Stimulated activated effector memory CD8-positive, alpha-beta T cell treated with anti-CD3 and anti-CD28 coated beads, Interleukin-12 subunit alpha, Interleukin-12 subunit beta, amount 100 ng/mL, for 72 hours (primary cell): ENCODE measurements at regions not wholly inside any gene's neighbourhood (a gene's known extent, or its start where the extent isn't known, plus 50 kb on each side); places are given as distances from the start of the nearest gene placed in this dataset.

ENCODE experiments used
- ATAC-seq: fragments of 150-1000 bp; cut with Tn5 transposase; 2 replicates; pipeline ENCODE4 v1.10.0; 2021
- DNase-seq, 2 donors: peaks; one replicate each; pipeline ENCODE4 v3.0.0; 2021 to 2022; ENCODE audit warnings: low spot score in 2 of 2
- H3K27ac Mint-ChIP-seq: one replicate; pipeline ENCODE4 v1.8.0; 2022; ENCODE audit warnings: mild to moderate bottlenecking, mixed read lengths
- H3K36me3 Mint-ChIP-seq: one replicate; pipeline ENCODE4 v1.8.0; 2022; ENCODE audit warnings: mild to moderate bottlenecking, mixed read lengths
- H3K4me1 Mint-ChIP-seq: one replicate; pipeline ENCODE4 v1.8.0; 2022; ENCODE audit warnings: mixed read lengths
- H3K4me3 Mint-ChIP-seq: one replicate; pipeline ENCODE4 v1.8.0; 2022; ENCODE audit warnings: mild to moderate bottlenecking, mixed read lengths
- H3K9me3 Mint-ChIP-seq: one replicate; pipeline ENCODE4 v1.8.0; 2022; ENCODE audit warnings: mixed read lengths

- Mint-ChIP-seq H3K9me3 (peaks cover 6% of the 10 kb centered on the region), H3K4me3 (no peak overlapping the region), H3K4me1 (no peaks in the 10 kb centered on the region), H3K27ac (no peak overlapping the region), H3K36me3 (no peaks in the 10 kb centered on the region)
- peak; percentile 81 for ATAC-seq
- no peak for DNase-seq
These were observed 692.9 kb downstream of the ZPLD1 start for GRCh38 chr3:103127737-103128136.

GRCh38 chr3:103134023-103134724, 699.4 kb downstream of the ZPLD1 start:
- no peaks in the 10 kb centered on the region for H3K4me1 Mint-ChIP-seq
- DNase-seq, result no peak
- no peak overlapping the region for H3K4me3 Mint-ChIP-seq
- no peak for ATAC-seq
- H3K36me3 Mint-ChIP-seq, result no peaks in the 10 kb centered on the region
- H3K9me3 Mint-ChIP-seq, result peaks cover 2% of the 10 kb centered on the region
- H3K27ac Mint-ChIP-seq, result no peak overlapping the region

- no peak for DNase-seq
- no peak overlapping the region for H3K4me3 Mint-ChIP-seq
- H3K4me1 Mint-ChIP-seq, result no peaks in the 10 kb centered on the region
- no peaks in the 10 kb centered on the region for H3K36me3 Mint-ChIP-seq
- no peak for ATAC-seq
- H3K9me3 Mint-ChIP-seq, result peaks cover 2% of the 10 kb centered on the region
- no peak overlapping the region for H3K27ac Mint-ChIP-seq
These were observed 701.8 kb downstream of the ZPLD1 start for GRCh38 chr3:103136621-103137020.

GRCh38 chr3:103137830-103138229, 703.0 kb downstream of the ZPLD1 start:
- Mint-ChIP-seq H3K27ac (no peak overlapping the region), H3K9me3 (peaks cover 2% of the 10 kb centered on the region), H3K36me3 (no peaks in the 10 kb centered on the region), H3K4me1 (no peaks in the 10 kb centered on the region), H3K4me3 (no peak overlapping the region)
- DNase-seq (no peak), ATAC-seq (no peak)

GRCh38 chr3:103158183-103158582, 723.4 kb downstream of the ZPLD1 start:
- ATAC-seq, result no peak
- DNase-seq, result no peak
- H3K9me3 Mint-ChIP-seq, result peaks cover 9% of the 10 kb centered on the region
- no peak overlapping the region for H3K4me3 Mint-ChIP-seq
- no peaks in the 10 kb centered on the region for H3K36me3 Mint-ChIP-seq
- H3K4me1 Mint-ChIP-seq, result no peaks in the 10 kb centered on the region
- H3K27ac Mint-ChIP-seq, result no peak overlapping the region

GRCh38 chr3:103166890-103167289, 732.1 kb downstream of the ZPLD1 start:
- Mint-ChIP-seq H3K4me1 (no peaks in the 10 kb centered on the region), H3K9me3 (peaks cover 13% of the 10 kb centered on the region), H3K36me3 (no peaks in the 10 kb centered on the region), H3K4me3 (no peak overlapping the region), H3K27ac (no peak overlapping the region)
- no peak for ATAC-seq
- DNase-seq, result no peak

- H3K9me3 Mint-ChIP-seq, result peaks cover 10% of the 10 kb centered on the region
- DNase-seq (no peak), ATAC-seq (no peak)
- H3K36me3 Mint-ChIP-seq, result no peaks in the 10 kb centered on the region
- H3K4me1 Mint-ChIP-seq, result no peaks in the 10 kb centered on the region
- H3K27ac Mint-ChIP-seq, result no peak overlapping the region
- H3K4me3 Mint-ChIP-seq, result no peak overlapping the region
These were observed 733.0 kb downstream of the ZPLD1 start for GRCh38 chr3:103167850-103168249.

GRCh38 chr3:103169289-103169688, 734.5 kb downstream of the ZPLD1 start:
- H3K4me1 Mint-ChIP-seq, result no peaks in the 10 kb centered on the region
- H3K9me3 Mint-ChIP-seq, result peaks cover 12% of the 10 kb centered on the region
- H3K4me3 Mint-ChIP-seq, result no peak overlapping the region
- H3K27ac Mint-ChIP-seq, result no peak overlapping the region
- DNase-seq, result no peak
- no peak for ATAC-seq
- H3K36me3 Mint-ChIP-seq, result no peaks in the 10 kb centered on the region

- no peak overlapping the region for H3K4me3 Mint-ChIP-seq
- peaks cover 12% of the 10 kb centered on the region for H3K9me3 Mint-ChIP-seq
- ATAC-seq, result no peak
- no peaks in the 10 kb centered on the region for H3K4me1 Mint-ChIP-seq
- H3K27ac Mint-ChIP-seq, result no peak overlapping the region
- H3K36me3 Mint-ChIP-seq, result no peaks in the 10 kb centered on the region
- DNase-seq, result no peak
These were observed 735.8 kb downstream of the ZPLD1 start for GRCh38 chr3:103170651-103171050.

- DNase-seq (no peak), ATAC-seq (no peak)
- Mint-ChIP-seq H3K9me3 (peaks cover 8% of the 10 kb centered on the region), H3K27ac (no peak overlapping the region), H3K4me1 (no peaks in the 10 kb centered on the region), H3K4me3 (no peak overlapping the region), H3K36me3 (no peaks in the 10 kb centered on the region)
These were observed 739.1 kb downstream of the ZPLD1 start for GRCh38 chr3:103173940-103174339.

- H3K4me1 Mint-ChIP-seq, result no peaks in the 10 kb centered on the region
- H3K4me3 Mint-ChIP-seq, result no peak overlapping the region
- no peak for DNase-seq
- H3K27ac Mint-ChIP-seq, result no peak overlapping the region
- no peaks in the 10 kb centered on the region for H3K36me3 Mint-ChIP-seq
- ATAC-seq, result no peak
- peaks cover 18% of the 10 kb centered on the region for H3K9me3 Mint-ChIP-seq
These were observed 746.3 kb downstream of the ZPLD1 start for GRCh38 chr3:103181160-103181559.

- Mint-ChIP-seq H3K27ac (no peak overlapping the region), H3K9me3 (peaks cover 17% of the 10 kb centered on the region), H3K4me1 (no peaks in the 10 kb centered on the region), H3K36me3 (no peaks in the 10 kb centered on the region), H3K4me3 (no peak overlapping the region)
- no peak for ATAC-seq
- DNase-seq, result no peak
These were observed 750.0 kb downstream of the ZPLD1 start for GRCh38 chr3:103184772-103185171.

GRCh38 chr3:103189941-103190340, 755.1 kb downstream of the ZPLD1 start:
- peaks cover 8% of the 10 kb centered on the region for H3K9me3 Mint-ChIP-seq
- no peak for ATAC-seq
- no peaks in the 10 kb centered on the region for H3K36me3 Mint-ChIP-seq
- no peaks in the 10 kb centered on the region for H3K4me1 Mint-ChIP-seq
- H3K4me3 Mint-ChIP-seq, result no peak overlapping the region
- no peak for DNase-seq
- H3K27ac Mint-ChIP-seq, result no peak overlapping the region

- ATAC-seq (no peak), DNase-seq (no peak)
- no peak overlapping the region for H3K27ac Mint-ChIP-seq
- no peaks in the 10 kb centered on the region for H3K4me1 Mint-ChIP-seq
- no peaks in the 10 kb centered on the region for H3K36me3 Mint-ChIP-seq
- no peak overlapping the region for H3K4me3 Mint-ChIP-seq
- H3K9me3 Mint-ChIP-seq, result peaks cover 4% of the 10 kb centered on the region
These were observed 760.4 kb downstream of the ZPLD1 start for GRCh38 chr3:103195216-103195615.

GRCh38 chr3:103203441-103203840, 768.6 kb downstream of the ZPLD1 start:
- ATAC-seq, result no peak
- Mint-ChIP-seq H3K4me3 (no peak overlapping the region), H3K27ac (no peak overlapping the region)

GRCh38 chr3:103210583-103210982, 775.8 kb downstream of the ZPLD1 start:
- ATAC-seq (no peak), DNase-seq (no peak)
- H3K4me3 Mint-ChIP-seq, result no peak overlapping the region

More at GRCh38 chr3:103203441-103203840, 768.6 kb downstream of the ZPLD1 start:
- H3K9me3 Mint-ChIP-seq, result peaks cover 8% of the 10 kb centered on the region
- H3K4me1 Mint-ChIP-seq, result no peaks in the 10 kb centered on the region
- no peaks in the 10 kb centered on the region for H3K36me3 Mint-ChIP-seq
- no peak for DNase-seq

GRCh38 chr3:103218146-103218545, 783.3 kb downstream of the ZPLD1 start:
- Mint-ChIP-seq H3K9me3 (no peaks in the 10 kb centered on the region), H3K27ac (no peak overlapping the region), H3K4me3 (no peak overlapping the region), H3K36me3 (no peaks in the 10 kb centered on the region), H3K4me1 (no peaks in the 10 kb centered on the region)
- DNase-seq (no peak), ATAC-seq (no peak)

More at GRCh38 chr3:103210583-103210982, 775.8 kb downstream of the ZPLD1 start:
- H3K4me1 Mint-ChIP-seq, result no peaks in the 10 kb centered on the region
- peaks cover 3% of the 10 kb centered on the region for H3K9me3 Mint-ChIP-seq
- no peaks in the 10 kb centered on the region for H3K36me3 Mint-ChIP-seq
- no peak overlapping the region for H3K27ac Mint-ChIP-seq
